ENCODE measurements at regions not wholly inside any gene's neighbourhood (a gene's known extent, or its start where the extent isn't known, plus 50 kb on each side); places are given as distances from the start of the nearest gene placed in this dataset.

DNA sequence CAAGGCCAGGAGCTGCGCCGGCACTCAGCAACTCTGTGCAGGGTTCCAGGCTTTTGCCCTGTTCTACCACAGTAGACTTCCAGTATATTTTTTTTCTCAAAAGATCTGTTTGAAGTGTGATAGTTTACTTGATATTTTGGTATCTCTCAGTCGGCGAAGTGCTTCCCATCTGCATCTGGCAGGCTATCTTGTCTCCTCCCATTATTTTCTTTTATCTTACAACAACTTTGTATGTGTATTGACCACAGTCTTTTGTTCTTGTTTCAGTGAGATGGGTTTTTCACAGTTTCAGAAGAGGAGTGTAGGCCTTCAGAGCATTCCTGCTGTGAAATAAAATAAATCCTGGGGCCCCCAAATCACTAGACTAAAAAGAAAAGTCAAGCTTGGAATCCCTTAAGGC is 292.9 kb downstream of the PTGER3 start:
- no peak overlapping the region for H3K4me3 ChIP-seq
- TF ChIP-seq POLR2A (IDR thresholded peaks at IDR 0.05) (no peak), EP300 (IDR thresholded peaks at IDR 0.05) (no peak), POLR2AphosphoS5 (IDR thresholded peaks at IDR 0.05) (no peak)
- TF ChIP-seq, protein P1, sequence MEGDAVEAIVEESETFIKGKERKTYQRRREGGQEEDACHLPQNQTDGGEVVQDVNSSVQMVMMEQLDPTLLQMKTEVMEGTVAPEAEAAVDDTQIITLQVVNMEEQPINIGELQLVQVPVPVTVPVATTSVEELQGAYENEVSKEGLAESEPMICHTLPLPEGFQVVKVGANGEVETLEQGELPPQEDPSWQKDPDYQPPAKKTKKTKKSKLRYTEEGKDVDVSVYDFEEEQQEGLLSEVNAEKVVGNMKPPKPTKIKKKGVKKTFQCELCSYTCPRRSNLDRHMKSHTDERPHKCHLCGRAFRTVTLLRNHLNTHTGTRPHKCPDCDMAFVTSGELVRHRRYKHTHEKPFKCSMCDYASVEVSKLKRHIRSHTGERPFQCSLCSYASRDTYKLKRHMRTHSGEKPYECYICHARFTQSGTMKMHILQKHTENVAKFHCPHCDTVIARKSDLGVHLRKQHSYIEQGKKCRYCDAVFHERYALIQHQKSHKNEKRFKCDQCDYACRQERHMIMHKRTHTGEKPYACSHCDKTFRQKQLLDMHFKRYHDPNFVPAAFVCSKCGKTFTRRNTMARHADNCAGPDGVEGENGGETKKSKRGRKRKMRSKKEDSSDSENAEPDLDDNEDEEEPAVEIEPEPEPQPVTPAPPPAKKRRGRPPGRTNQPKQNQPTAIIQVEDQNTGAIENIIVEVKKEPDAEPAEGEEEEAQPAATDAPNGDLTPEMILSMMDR (IDR thresholded peaks at IDR 0.05): no peak
- H3K27me3 ChIP-seq: no peaks in the 10 kb centered on the region
- no peaks in the 10 kb centered on the region for H3K4me1 ChIP-seq
- 81 to 92% methylated on average over 4 of the region's 4 CpGs for WGBS, 2 donors (ENCODE audit: low coverage in 1 of 2)
- H3K9me3 ChIP-seq: peaks cover 0 to 19% (median 0%) of the 10 kb centered on the region in 3 donors
- no peak overlapping the region for H3K27ac ChIP-seq
- no peaks in the 10 kb centered on the region for H3K36me3 ChIP-seq
- ATAC-seq: no peak

DNA sequence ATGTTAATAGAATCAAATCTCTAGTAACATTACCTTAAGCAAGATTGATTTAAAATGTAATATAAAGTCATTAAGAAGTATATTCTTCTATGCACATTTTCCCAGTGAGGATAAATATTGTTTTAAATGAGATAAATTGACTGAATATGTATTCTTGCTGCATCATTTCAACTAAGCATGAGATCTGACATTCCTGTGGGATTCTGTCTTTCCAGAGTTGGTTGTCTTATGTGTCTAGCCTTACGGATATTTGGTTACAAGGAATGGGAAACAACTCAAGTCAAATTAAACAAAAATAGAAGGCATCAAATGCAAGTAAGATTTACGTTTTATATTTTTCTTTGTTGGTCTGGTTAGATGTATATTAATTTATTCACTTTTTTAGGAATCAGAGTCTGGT is 287.5 kb downstream of the PTGER3 start:
- Histone ChIP-seq H3K9me3 (peaks cover 0 to 4% (median 0%) of the 10 kb centered on the region in 3 donors), H3K36me3 (no peaks in the 10 kb centered on the region), H3K27me3 (no peaks in the 10 kb centered on the region), H3K4me3 (no peak overlapping the region), H3K4me1 (no peaks in the 10 kb centered on the region), H3K27ac (no peak overlapping the region)
- 55 to 59% methylated on average over 2 of the region's 2 CpGs for WGBS, 2 donors (ENCODE audit: low coverage in 1 of 2)
- ATAC-seq: no peak
- TF ChIP-seq POLR2AphosphoS5 (IDR thresholded peaks at IDR 0.05) (no peak), EP300 (IDR thresholded peaks at IDR 0.05) (no peak), POLR2A (IDR thresholded peaks at IDR 0.05) (no peak)
- TF ChIP-seq, protein P1 (IDR thresholded peaks at IDR 0.05): no peak

DNA sequence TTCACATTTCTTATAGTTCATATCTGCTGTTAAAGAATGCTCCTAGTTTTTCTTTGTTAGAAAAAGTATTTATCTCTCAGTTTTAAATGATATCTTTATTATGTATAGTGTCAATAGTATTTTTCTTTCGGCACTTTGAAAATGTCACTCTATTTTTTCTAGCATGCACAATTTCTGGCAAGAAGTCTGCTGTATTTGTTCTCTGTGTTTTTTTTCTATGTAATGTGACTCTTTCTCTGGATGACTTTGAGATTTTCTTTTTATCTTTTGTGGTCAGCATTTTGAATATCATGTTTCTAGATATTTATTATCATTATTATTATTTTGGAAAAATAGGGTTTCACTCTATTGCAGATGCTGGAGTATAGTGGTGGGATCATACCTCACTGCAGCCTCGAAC is 285.2 kb downstream of the PTGER3 start:
- Histone ChIP-seq H3K27ac (no peak overlapping the region), H3K4me3 (no peak overlapping the region), H3K27me3 (no peaks in the 10 kb centered on the region), H3K9me3 (peaks cover 0 to 4% (median 0%) of the 10 kb centered on the region in 3 donors), H3K4me1 (no peaks in the 10 kb centered on the region), H3K36me3 (no peaks in the 10 kb centered on the region)
- ATAC-seq: no peak
- TF ChIP-seq POLR2AphosphoS5 (IDR thresholded peaks at IDR 0.05): no peak
- 71 to 75% methylated on average over 1 to 2 of the region's 2 CpGs for WGBS, 2 donors (ENCODE audit: low coverage in 1 of 2)

DNA sequence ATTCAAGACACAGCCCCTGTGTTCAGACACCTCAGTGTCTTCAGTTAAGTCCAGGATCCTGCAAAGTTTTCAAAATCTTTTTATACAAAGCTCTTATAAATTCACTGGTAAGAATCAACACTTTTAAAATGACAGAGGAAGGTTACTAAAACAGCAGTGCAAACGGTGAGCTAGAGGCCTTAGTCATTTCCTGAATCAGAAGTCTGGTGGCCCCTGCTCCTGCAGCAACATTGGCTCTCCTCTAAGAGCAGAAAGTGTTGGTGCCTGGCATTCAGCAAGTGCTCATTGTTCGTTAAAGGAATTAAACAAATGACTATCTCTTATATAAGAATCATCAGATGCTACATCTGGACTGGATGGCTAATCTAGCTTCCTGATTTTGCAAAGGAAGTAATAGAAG is 282.9 kb downstream of the PTGER3 start:
- Histone ChIP-seq H3K27ac (no peak overlapping the region), H3K27me3 (no peaks in the 10 kb centered on the region), H3K36me3 (no peaks in the 10 kb centered on the region), H3K9me3 (peaks cover 0 to 4% (median 0%) of the 10 kb centered on the region in 3 donors), H3K4me3 (no peak overlapping the region), H3K4me1 (no peaks in the 10 kb centered on the region)
- WGBS, 2 donors (ENCODE audit: low coverage in 1 of 2): 31 to 78% methylated on average over 2 of the region's 2 CpGs
- TF ChIP-seq POLR2A (IDR thresholded peaks at IDR 0.05) (no peak), EP300 (IDR thresholded peaks at IDR 0.05) (no peak)
- TF ChIP-seq, protein P1 (IDR thresholded peaks at IDR 0.05): no peak
- ATAC-seq: no peak

DNA sequence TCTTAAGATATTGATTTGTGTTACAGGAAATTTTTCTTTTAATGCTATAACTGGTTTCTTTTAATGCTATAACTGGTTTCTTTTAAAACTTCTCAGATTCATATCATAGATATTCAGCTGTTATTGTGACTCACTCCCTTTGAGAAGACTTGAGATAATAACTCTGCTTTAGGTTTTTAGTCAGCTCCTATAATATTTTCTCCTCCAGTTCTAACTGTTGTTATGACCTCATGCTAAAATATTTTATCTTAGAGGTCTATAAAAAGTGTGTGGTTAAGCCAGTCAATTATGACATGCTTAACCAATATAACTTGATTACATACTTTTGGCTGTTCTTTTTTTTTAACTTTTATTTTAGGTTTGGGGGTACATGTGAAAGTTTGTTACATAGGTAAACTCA is 280.2 kb downstream of the PTGER3 start:
- no peaks in the 10 kb centered on the region for H3K4me1 ChIP-seq

More for the DNA sequence above, 280.2 kb downstream of the PTGER3 start:
- no peak for TF ChIP-seq POLR2A (IDR thresholded peaks at IDR 0.05)
- no peak for TF ChIP-seq EP300 (IDR thresholded peaks at IDR 0.05)
- no peak for TF ChIP-seq POLR2AphosphoS5 (IDR thresholded peaks at IDR 0.05)
- TF ChIP-seq, protein P1 (IDR thresholded peaks at IDR 0.05): no peak
- no peaks in the 10 kb centered on the region for H3K36me3 ChIP-seq
- H3K4me3 ChIP-seq: no peak overlapping the region
- H3K27me3 ChIP-seq: no peaks in the 10 kb centered on the region
- ATAC-seq: no peak
- H3K27ac ChIP-seq: no peak overlapping the region
- H3K9me3 ChIP-seq: peaks cover 0 to 16% (median 0%) of the 10 kb centered on the region in 3 donors

Measured in gastroesophageal sphincter (tissue), 4 donors.